OCI-LY1 (cell line): ENCODE measurements at regions not wholly inside any gene's neighbourhood (a gene's known extent, or its start where the extent isn't known, plus 50 kb on each side); places are given as distances from the start of the nearest gene placed in this dataset.

Source experiments
- EZH2 ChIP-seq: fragments of 200-600 bp; sonication (generic), shearing (Covaris generic); IDR thresholded peaks from 2 replicates; pipeline ENCODE4 v1.8.0; 2017; ENCODE audit warnings: borderline replicate concordance, mixed run types, mild to moderate bottlenecking, antibody characterized with exemption, low read length, moderate library complexity, mixed read lengths
- TF ChIP-seq, protein P1 (sequence below): fragments of 200-600 bp; sonication (generic), shearing (Covaris generic); IDR thresholded peaks from 2 replicates; pipeline ENCODE4 v1.5.1; 2017; ENCODE audit warnings: mild to moderate bottlenecking, antibody characterized with exemption, low read length, moderate library complexity, mixed read lengths

DNA sequence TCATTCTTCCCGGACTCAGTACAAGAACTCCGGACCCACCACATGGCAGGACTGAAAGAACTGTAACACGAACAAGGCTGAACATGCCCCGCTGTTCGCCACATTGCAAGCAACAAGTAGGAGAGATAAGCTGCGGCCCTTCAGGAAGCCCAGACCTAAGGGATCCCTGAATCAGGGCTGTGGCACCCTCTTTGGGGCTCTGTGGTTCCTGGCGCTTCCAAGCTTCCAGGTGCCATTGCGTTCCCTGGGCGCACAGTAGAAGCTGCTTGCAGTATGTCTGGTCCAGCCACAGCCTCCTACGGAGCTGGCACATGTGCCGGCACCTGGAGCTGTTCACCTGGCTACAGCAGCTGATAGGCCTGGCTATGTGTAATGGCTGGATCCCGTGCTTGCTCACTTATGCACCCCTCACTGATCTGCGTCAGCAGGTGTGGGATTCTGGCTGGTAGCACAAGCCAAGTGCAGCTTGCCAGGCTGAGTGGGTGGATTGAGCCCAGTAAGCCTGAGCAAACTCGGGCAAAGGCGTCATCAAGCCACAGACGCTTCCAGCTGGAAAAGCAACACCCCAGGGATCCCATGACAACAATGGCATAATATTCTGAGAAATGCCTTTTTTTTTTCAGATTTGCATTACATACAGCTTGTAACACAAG is 748.6 kb upstream of the GBE1 start:
- TF ChIP-seq, protein P1, sequence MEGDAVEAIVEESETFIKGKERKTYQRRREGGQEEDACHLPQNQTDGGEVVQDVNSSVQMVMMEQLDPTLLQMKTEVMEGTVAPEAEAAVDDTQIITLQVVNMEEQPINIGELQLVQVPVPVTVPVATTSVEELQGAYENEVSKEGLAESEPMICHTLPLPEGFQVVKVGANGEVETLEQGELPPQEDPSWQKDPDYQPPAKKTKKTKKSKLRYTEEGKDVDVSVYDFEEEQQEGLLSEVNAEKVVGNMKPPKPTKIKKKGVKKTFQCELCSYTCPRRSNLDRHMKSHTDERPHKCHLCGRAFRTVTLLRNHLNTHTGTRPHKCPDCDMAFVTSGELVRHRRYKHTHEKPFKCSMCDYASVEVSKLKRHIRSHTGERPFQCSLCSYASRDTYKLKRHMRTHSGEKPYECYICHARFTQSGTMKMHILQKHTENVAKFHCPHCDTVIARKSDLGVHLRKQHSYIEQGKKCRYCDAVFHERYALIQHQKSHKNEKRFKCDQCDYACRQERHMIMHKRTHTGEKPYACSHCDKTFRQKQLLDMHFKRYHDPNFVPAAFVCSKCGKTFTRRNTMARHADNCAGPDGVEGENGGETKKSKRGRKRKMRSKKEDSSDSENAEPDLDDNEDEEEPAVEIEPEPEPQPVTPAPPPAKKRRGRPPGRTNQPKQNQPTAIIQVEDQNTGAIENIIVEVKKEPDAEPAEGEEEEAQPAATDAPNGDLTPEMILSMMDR: no peak
- no peak for TF ChIP-seq EZH2
